DMS114 treated with DMSO at 0.1 percent for 48 hours (cell line): ENCODE measurements at regions not wholly inside any gene's neighbourhood (a gene's known extent, or its start where the extent isn't known, plus 50 kb on each side); places are given as distances from the start of the nearest gene placed in this dataset.
"Not testable (repeated sequence)": the region's sequence is repeated elsewhere in the genome, so short reads cannot be mapped to it uniquely, and the experiment has no call there.

Experiments used
- DNase-seq: peaks from one replicate; lab custom pipeline; 2025; ENCODE audit not compliant: unreplicated experiment; lab: John Stamatoyannopoulos, UW

DNA sequence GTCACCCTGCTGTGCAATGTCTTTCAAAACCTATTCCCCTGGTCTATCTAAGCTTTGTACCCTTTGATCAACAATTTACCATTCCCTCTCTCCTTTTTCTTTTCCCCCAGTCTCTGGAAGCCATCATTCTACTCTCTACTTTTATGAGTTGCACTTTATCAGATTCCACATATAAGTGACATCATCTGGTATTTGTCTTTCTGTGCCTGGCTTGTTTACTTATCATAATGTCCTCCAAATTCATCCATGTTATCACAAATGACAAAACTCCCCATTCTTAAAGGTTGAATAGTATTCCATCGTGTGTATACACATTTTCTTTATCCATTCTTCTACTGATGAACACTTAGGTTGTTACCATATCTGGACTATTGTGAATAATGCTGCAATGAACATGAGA is 344.2 kb upstream of the CCNH start:
- no peak for DNase-seq

GRCh38 chr5:87755360-87755759 is 342.6 kb upstream of the CCNH start:
- no peak for DNase-seq

- DNase-seq: no peak
Measured at GRCh38 chr5:87754009-87754757, 341.5 kb upstream of the CCNH start.

DNA sequence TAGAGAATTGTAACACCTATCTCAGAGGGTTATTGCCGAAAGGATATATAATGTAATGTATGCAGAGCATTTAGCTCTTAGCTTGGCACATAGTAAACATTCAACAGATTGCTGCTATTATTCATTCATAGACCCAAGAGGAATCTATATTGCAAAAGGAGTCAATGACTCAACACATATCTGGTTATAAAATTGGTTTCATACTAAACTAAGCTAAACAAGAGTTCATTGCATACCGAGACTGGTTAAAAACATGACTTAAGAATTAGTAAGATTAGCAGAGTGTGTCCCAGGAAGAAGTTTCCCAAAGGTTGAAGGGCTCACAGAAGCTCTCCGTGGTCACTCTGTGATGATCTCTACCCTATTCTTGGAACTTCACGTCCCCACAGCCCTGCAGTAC is 339.6 kb upstream of the CCNH start:
- DNase-seq: no peak

DNA sequence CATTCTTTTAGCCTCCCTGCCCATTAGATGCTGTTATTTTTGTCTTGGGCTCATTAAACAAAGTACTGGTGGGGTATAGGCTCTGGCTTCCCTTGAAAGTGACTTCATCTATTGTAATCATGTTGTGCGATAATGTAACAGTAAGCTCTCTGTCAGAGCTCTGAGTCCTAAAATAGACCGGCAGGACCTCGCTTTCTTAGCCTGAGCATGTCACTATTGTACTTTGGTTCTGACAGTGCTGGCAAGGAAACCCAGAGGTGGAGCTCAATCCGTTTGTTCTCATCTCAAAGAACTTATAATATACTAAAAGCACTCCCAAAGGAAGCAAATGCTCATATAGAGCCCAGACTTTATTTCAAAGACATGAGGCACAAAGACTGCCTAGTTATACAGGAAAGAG is 339.1 kb upstream of the CCNH start:
- DNase-seq: no peak

GRCh38 chr5:87746891-87747377 is 334.2 kb upstream of the CCNH start:
- no peak for DNase-seq

DNA sequence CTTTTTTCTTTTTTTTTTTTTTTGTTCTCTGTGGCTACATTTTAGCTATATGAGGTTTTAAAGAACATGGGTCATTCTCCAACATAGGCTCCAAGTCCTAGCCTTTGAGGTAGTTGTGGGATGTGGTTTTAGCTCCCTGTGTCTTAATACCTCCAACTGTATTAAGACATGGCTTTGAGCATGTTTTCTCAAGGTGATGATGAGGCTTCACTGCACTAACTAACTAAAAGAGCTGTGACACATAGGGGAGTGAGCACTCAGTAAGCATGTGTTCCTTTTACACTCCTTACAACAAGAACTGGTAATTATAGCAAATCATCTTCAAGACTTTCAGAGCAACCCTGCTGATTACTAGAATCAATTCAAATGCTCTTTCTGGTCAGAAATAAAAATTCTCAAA is 333.6 kb upstream of the CCNH start:
- no peak for DNase-seq

- no peak for DNase-seq
Measured at GRCh38 chr5:87741881-87742280, 329.2 kb upstream of the CCNH start.

- no peak for DNase-seq
Measured at GRCh38 chr5:87735923-87736322, 323.2 kb upstream of the CCNH start.

GRCh38 chr5:87733897-87734296 is 321.2 kb upstream of the CCNH start:
- no peak for DNase-seq

DNA sequence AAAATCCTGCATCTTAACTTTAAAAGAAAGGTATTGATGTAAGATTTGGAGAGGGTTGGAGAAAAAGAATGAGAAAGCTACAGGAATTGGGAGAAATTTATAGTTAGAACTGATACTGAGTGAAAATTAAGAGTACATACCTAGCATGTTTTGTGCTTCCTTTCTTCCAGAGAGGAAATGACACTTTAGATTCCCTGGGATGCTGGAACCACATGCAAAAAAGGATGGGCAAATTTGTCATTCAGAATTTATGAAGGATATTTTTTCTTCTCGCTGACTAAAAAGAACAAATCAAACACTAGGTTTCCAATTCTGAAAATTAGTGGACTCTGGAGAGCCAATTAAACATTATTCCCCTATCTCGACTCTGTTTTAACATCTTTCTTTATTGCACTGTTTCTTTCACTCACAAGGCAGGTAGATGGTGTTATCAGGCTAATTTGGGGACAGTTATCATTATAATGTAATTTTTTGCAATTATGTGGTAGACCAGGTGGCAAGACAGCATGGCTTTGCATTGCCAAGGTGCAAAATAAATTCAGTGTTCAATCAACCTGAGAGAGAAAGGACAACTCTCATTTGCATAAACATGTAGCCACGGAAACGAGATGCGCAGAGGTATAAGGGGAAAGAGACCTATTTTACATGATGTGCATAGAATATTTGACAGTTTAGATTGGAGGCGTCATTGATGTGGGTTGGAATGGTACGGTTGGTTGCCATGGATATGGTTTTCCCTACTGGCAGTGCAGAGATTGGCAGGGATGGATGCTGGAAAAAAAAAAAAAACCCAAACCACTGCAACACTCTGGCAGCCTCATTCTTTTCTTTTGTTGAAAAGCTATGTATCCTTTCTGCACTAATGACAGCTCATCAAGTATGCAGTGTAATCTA is 320.4 kb upstream of the CCNH start:
- DNase-seq: no peak

DNA sequence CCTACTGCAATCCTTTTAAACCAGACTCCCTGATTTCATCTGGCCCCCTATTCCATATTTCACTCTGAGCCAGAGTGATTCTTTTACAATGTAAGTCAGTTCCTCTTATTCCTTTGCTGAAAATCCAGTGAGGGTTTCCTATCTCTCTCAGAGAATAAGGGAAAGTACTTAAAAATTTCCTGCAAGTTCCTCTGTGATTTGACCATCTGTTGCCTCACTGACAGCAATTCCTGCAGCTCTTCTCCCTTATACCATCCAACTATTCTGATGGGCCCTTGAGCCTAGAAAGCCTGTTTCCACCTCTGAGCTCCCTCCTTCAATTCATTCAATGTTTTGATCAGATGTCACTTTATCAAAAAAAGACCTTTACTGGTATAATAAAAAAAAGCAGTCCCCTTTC is 317.1 kb upstream of the CCNH start:
- DNase-seq: no peak

DNA sequence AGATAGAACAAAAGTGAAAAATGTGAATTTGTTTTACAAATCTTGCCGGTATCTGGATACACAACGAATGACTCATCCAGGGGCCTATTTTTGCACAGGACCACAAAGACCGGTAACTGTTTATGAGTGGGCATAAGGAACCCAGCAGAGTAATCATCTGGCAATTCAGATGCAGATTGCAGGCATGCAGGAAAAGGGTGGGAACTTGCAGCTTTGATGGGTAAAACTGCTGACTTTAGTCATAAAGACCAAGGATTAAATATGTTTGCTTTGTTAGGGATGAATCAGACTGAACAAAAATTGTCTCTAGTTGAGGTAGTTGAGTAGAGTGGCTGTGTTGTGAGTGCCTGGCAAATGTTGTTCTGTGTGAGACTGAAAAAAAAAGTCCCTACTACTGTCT is 309.6 kb upstream of the CCNH start:
- DNase-seq: no peak

DNA sequence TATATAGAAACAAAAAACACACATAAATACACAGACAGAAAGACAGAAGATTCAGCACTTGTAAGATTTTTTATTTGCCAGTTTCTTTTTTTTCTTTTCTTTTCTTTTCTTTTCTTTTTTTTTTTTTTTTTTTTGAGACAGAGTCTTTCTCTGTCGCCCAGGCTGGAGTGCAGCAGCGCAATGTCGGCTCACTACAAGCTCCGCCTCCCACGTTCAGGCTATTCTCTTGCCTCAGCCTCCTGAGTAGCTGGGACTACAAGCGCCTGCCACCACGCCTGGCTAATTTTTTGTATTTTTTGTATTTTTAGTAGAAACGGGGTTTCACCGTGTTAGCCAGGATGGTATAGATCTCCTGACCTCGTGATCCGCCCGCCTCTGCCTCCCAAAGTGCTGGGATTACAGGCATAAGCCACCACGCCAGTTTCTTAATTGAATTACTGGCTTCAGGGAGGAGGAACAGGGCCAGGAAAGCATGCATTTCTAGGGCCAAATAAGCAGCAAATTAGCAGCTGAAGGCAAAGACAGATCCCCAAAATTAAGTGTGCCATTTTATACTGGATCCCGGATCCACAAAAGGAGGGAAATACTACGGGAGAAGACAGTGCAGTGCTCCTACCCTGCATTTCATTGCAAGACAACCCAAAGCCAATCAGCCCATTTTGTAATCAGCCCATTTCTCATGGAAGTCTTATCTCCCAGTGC is 305.6 kb upstream of the CCNH start:
- not testable (repeated sequence) for DNase-seq

- DNase-seq: no peak
Measured at GRCh38 chr5:87717761-87718160, 305.0 kb upstream of the CCNH start.

GRCh38 chr5:87705876-87706275 is 293.1 kb upstream of the CCNH start:
- DNase-seq: no peak

DNA sequence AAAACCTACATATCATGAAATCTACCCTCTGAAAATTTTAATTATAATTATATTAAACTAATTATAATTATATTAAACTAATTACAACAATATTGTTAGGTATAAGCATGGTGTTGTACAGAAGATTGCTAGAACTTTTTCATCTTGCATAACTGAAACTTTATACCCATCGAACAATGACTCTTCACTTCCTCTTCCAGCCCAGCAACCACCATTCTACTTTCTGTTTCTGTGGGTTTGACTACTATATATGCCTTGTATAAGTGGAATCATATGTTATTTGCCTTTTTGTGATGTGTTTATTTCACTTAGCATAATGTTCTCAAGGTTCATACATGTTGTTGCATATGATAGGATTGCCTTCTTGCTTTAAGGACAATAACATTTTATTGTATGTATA is 274.2 kb upstream of the CCNH start:
- no peak for DNase-seq

DNA sequence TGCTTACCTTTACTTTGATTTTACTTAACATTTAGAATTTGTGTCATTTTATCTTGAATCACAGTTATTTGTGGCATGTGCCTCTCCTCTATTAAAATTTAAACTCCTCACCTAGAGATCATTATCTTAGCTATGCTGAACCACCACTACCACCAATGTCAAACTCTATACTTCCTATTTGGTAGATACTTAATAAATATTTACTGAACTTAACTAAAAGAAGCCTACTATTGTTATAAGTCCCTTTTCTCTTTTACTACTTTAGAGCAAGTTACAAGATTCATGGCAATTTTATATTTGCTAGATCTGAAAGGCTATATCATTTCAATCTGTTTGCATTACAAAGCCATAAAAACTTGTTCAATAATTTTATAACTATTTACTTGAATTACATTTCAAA is 273.3 kb upstream of the CCNH start:
- DNase-seq: no peak

- no peak for DNase-seq
Measured at GRCh38 chr5:87674235-87674634, 261.5 kb upstream of the CCNH start.

GRCh38 chr5:87671146-87671545 is 258.4 kb upstream of the CCNH start:
- no peak for DNase-seq

DNA sequence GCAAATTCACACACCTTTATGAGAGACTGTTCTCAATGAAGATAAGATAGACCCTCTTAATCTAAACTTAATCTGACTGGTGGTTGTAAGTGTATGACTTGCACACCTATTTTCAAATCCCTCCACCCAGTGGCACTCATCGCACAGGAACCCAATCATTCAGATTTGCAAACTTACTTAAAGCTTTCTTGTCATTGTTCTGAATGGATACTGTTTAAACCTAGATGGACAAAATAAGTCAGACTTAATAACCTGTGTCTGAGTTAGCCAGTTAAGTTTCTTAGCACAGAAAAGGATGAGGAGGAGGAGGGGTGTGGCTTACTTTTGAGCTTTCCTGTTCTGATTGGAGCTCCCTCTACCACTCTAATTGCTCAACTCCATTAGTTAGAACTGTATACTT is 252.4 kb upstream of the CCNH start:
- no peak for DNase-seq
